ENCODE measurements at regions not wholly inside any gene's neighbourhood (a gene's known extent, or its start where the extent isn't known, plus 50 kb on each side); places are given as distances from the start of the nearest gene placed in this dataset.

GRCh38 chr3:168362156-168362555 lies 266.4 kb upstream of the GOLIM4 start:
- no peak overlapping the region for H3K4me3 ChIP-seq (ENCODE audit: low read depth, poor library complexity, severe bottlenecking)
- TF ChIP-seq, protein P1, sequence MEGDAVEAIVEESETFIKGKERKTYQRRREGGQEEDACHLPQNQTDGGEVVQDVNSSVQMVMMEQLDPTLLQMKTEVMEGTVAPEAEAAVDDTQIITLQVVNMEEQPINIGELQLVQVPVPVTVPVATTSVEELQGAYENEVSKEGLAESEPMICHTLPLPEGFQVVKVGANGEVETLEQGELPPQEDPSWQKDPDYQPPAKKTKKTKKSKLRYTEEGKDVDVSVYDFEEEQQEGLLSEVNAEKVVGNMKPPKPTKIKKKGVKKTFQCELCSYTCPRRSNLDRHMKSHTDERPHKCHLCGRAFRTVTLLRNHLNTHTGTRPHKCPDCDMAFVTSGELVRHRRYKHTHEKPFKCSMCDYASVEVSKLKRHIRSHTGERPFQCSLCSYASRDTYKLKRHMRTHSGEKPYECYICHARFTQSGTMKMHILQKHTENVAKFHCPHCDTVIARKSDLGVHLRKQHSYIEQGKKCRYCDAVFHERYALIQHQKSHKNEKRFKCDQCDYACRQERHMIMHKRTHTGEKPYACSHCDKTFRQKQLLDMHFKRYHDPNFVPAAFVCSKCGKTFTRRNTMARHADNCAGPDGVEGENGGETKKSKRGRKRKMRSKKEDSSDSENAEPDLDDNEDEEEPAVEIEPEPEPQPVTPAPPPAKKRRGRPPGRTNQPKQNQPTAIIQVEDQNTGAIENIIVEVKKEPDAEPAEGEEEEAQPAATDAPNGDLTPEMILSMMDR (IDR thresholded peaks at IDR 0.05): no peak
- no peak for TF ChIP-seq POLR2A (IDR thresholded peaks at IDR 0.05)
- intact Hi-C loops (cut with DNase I; ENCODE audit: low total_unique reads): no loop called here
- no peak for DNase-seq (ENCODE audit: low spot score in 2 of 2)

GRCh38 chr3:168360993-168361392 lies 265.3 kb upstream of the GOLIM4 start:
- TF ChIP-seq, protein P1 (IDR thresholded peaks at IDR 0.05): no peak
- no peak for TF ChIP-seq POLR2A (IDR thresholded peaks at IDR 0.05)
- DNase-seq (ENCODE audit: low spot score in 2 of 2): no peak
- no peak overlapping the region for H3K4me3 ChIP-seq (ENCODE audit: low read depth, poor library complexity, severe bottlenecking)
- 78 to 81% methylated on average over 3 of the region's 3 CpGs for WGBS, 2 donors
- intact Hi-C loops (cut with DNase I; ENCODE audit: low total_unique reads): no loop called here

DNA sequence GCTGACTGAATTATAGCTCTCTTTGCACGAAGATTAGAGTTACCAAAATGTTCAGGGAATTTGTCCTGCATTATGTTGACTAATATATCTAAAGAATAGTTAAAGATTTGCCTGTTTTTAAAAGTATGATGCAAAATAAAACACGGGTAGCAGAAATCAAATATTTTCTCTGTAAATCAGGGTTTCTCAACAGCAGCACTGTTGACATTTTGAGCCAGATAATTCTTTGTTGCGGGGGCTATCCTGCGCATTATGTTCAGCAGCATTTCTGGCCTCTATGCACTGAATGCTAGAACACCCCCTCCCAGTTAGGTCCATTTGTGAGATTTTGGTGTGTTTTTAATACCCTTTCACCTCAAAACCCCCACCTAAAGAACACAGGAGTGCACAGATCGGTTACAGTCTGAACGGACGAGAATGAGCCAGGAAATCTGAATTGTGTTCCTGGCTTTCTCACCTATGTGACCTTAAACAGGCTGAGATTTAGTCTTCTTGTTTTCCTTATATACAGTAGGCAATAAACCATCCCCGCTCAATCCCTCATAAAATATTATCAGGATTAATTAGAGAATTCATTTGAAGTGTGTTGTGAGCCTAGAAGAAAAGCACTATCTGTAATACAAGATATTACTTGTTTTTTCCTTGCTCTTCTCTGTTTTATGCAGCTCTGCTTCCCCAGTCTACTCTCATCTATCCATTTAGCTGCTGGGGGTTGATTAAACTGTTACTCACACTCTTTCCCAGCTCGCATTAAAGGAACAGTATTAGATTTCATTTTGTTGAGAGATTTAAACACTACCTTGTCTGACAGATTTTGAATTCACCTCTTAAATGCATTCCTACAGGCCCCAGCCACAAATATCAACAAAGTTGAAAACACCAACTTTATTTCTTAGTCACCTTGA lies 247.5 kb upstream of the GOLIM4 start:
- 78 to 86% methylated on average over 9 of the region's 9 CpGs for WGBS, 2 donors
- intact Hi-C loops (cut with DNase I; ENCODE audit: low total_unique reads): no loop called here
- no peak for DNase-seq (ENCODE audit: low spot score in 2 of 2)
- H3K4me3 ChIP-seq (ENCODE audit: low read depth, poor library complexity, severe bottlenecking): no peak overlapping the region
- no peak for TF ChIP-seq POLR2A (IDR thresholded peaks at IDR 0.05)
- TF ChIP-seq, protein P1 (IDR thresholded peaks at IDR 0.05): no peak

DNA sequence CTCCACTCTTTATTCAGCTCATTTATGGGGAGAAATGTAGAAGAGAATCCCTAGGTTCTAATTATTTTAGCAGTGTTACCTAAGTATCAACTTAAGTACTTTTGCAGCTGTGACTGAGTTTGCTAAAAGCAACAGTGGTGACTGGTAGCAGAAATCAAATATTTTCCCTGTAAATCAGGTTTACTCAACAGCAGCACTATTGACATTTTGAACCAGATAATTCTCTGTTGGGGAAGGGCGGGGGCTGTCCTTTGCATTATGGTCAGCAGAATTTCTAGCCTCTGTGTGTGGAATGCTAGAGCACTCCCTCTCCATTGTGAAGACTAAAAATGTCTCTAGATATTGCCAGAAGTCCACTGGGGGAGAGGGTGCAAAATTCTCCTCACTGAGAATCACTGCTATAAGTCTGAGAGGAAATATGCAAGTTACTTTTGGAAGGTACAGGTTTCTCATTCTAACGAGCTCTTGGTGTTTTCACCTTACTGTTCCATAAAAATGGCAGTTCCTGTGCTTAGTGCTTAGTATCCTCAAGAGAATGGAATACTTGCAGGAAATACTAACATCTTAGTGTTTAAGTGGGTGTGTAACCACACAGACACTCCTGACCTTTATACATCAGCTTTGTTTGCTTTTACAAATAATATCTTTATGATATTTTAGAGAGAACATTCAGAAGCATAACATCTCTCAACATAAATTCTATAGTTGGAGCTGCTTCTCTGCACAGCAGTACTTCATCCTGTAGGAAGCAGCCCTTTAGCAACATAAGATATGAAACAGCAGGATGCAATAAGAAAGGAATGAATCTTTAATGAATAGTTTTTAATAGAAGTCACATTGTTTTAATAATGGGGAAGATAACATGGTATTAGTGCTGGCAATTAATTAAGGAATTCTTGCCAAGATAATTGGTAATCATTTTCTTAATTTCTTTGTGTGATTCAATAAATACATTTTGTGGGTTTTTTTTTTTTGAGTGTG lies 246.5 kb upstream of the GOLIM4 start:
- DNase-seq (ENCODE audit: low spot score in 2 of 2): no peak
- 47 to 59% methylated on average over 2 of the region's 2 CpGs for WGBS, 2 donors
- no peak overlapping the region for H3K4me3 ChIP-seq (ENCODE audit: low read depth, poor library complexity, severe bottlenecking)
- TF ChIP-seq POLR2A (IDR thresholded peaks at IDR 0.05): no peak
- TF ChIP-seq, protein P1 (IDR thresholded peaks at IDR 0.05): no peak
- intact Hi-C loops (cut with DNase I; ENCODE audit: low total_unique reads): no loop called here

DNA sequence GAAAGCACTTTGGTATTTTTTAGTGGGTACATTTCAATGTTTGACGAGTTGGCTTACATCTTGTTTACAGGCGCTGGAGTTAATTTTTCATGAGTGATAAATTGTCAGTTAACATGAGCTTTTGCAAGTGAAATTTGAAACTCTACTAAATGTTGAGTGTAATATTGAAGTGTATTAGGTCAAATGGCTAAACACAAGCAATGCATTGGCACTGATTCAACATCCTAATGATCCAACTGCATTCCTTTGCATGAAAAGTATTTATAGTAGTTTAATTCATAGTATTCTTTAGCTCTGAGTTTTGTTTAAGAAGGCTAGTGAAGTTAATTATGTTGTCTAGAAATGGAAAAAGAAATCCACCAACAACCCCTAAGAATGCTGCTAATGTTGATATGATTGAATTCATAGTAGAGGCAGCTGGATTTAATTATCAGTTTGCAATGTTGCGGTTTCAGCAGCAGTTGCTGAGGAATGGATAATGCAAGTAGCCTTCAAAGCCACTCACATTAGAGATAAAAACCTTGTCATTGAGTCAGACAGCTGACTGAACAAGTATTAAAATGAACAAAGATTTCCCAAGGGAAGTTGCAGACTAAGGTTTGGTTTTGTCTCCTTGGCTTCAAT lies 245.6 kb upstream of the GOLIM4 start:
- no peak overlapping the region for H3K4me3 ChIP-seq (ENCODE audit: low read depth, poor library complexity, severe bottlenecking)
- no peak for DNase-seq (ENCODE audit: low spot score in 2 of 2)
- TF ChIP-seq, protein P1 (IDR thresholded peaks at IDR 0.05): no peak
- TF ChIP-seq POLR2A (IDR thresholded peaks at IDR 0.05): no peak
- WGBS, 2 donors: 38 to 46% methylated on average over 3 of the region's 3 CpGs
- intact Hi-C loops (cut with DNase I; ENCODE audit: low total_unique reads): no loop called here
